B cell (primary cell): ENCODE measurements at regions not wholly inside any gene's neighbourhood (a gene's known extent, or its start where the extent isn't known, plus 50 kb on each side); places are given as distances from the start of the nearest gene placed in this dataset.

Experiments used
- ATAC-seq: fragments of 200-7000 bp; cut with Tn5 transposase; one replicate; pipeline ENCODE4 v1.10.0; 2021; ENCODE audit warnings: low read depth, mild to moderate bottlenecking, moderate number of reproducible peaks, moderate library complexity
- CTCF ChIA-PET: fragments of 350-600 bp; sonication (Branson Sonifier 250); formaldehyde crosslinking; loops from one replicate; lab custom pipeline; 2021; ENCODE audit warnings: antibody characterized with exemption, inconsistent platforms; lab: Charles Lee
- POLR2A ChIA-PET: fragments of 350-600 bp; sonication (Branson Sonifier 250); formaldehyde crosslinking; loops from one replicate; lab custom pipeline; 2021; ENCODE audit warnings: antibody characterized with exemption; lab: Charles Lee
- DNase-seq: peaks from one replicate; pipeline ENCODE4 v3.0.0; 2013
- H2AFZ ChIP-seq: 2 replicates; pipeline ENCODE4 v1.6.1; 2012; ENCODE audit warnings: mild to moderate bottlenecking, low read depth, low read length; ENCODE audit not compliant: insufficient read depth, poor library complexity, severe bottlenecking
- H3K27ac ChIP-seq, 2 donors: 1 replicate in 1 of 2; 2 replicates in 1 of 2; pipeline ENCODE4 v1.5.1; 2012 to 2013; ENCODE audit warnings: low read length in 2 of 2, mild to moderate bottlenecking in 2 of 2, moderate library complexity in 1 of 2
- H3K27me3 ChIP-seq, 4 experiments: fragments of 200-600 bp in 1 of 4; sonication (generic) in 1 of 4; replicated peaks in 1 of 4; 1 replicate in 2 of 4; 2 replicates in 2 of 4; pipeline versions ENCODE4 v1.6.1 to v1.7.0; 2013 to 2016; ENCODE audit warnings: low read length in 3 of 4, mild to moderate bottlenecking in 2 of 4, mixed read lengths in 1 of 4, moderate library complexity in 1 of 4; ENCODE audit not compliant: insufficient read depth in 4 of 4, control insufficient read depth in 3 of 4; ENCODE audit errors: control extremely low read depth in 1 of 4
- H3K36me3 ChIP-seq, 2 experiments: replicated peaks in 1 of 2; 1 replicate in 1 of 2; 2 replicates in 1 of 2; pipeline versions ENCODE4 v1.6.1 to v1.7.1; 2013; ENCODE audit warnings: low read length in 1 of 2; ENCODE audit not compliant: insufficient read depth in 2 of 2, control insufficient read depth in 1 of 2; ENCODE audit errors: control extremely low read depth in 1 of 2, extremely low read depth in 1 of 2
- H3K4me1 ChIP-seq, 2 donors: fragments of 200-600 bp in 1 of 2; sonication (generic) in 1 of 2; 1 replicate in 1 of 2; 2 replicates in 1 of 2; pipeline versions ENCODE4 v1.5.1 to v1.6.1; 2013 to 2017; ENCODE audit warnings: low read length in 2 of 2; ENCODE audit not compliant: control insufficient read depth in 2 of 2, insufficient read depth in 2 of 2
- H3K4me2 ChIP-seq: replicated peaks from 2 replicates; pipeline ENCODE3; 2012; ENCODE audit warnings: mild to moderate bottlenecking, low read depth, low read length; ENCODE audit not compliant: poor library complexity, severe bottlenecking
- H3K4me3 ChIP-seq, 5 experiments: fragments of 200-600 bp in 1 of 5; sonication (generic) in 1 of 5; 1 replicate in 3 of 5; 2 replicates in 2 of 5; pipeline versions ENCODE4 v1.5.1 to v1.7.0; 2011 to 2016; ENCODE audit warnings: low read length in 4 of 5, mild to moderate bottlenecking in 4 of 5, low read depth in 2 of 5, control low read depth in 1 of 5, moderate library complexity in 1 of 5; ENCODE audit not compliant: insufficient read depth in 1 of 5; ENCODE audit errors: control extremely low read depth in 1 of 5, extremely low read depth in 1 of 5
- H3K79me2 ChIP-seq: fragments of 200-600 bp; sonication (generic); one replicate; pipeline ENCODE4 v1.6.0; 2016; ENCODE audit warnings: low read length; ENCODE audit not compliant: control insufficient read depth, insufficient read depth
- H3K9ac ChIP-seq: fragments of 200-600 bp; sonication (generic); 2 replicates; pipeline ENCODE4 v1.6.1; 2017; ENCODE audit warnings: mild to moderate bottlenecking, low read length, moderate library complexity
- H3K9me3 ChIP-seq, 3 donors: one replicate each; pipeline versions ENCODE4 v1.6.1 to v1.7.1; 2013; ENCODE audit warnings: low read length in 2 of 3; ENCODE audit not compliant: control insufficient read depth in 2 of 3, insufficient read depth in 1 of 3; ENCODE audit errors: control extremely low read depth in 1 of 3
- H4K20me1 ChIP-seq: 2 replicates; pipeline ENCODE4 v1.6.0; 2012; ENCODE audit warnings: mild to moderate bottlenecking, low read length; ENCODE audit not compliant: insufficient read depth, control insufficient read depth, poor library complexity, severe bottlenecking
- H3K27ac Mint-ChIP-seq: one replicate; pipeline ENCODE4 v1.8.0; 2021; ENCODE audit warnings: mixed read lengths
- H3K27me3 Mint-ChIP-seq: one replicate; pipeline ENCODE4 v1.8.0; 2021; ENCODE audit warnings: mixed read lengths
- H3K4me1 Mint-ChIP-seq: one replicate; pipeline ENCODE4 v1.8.0; 2021; ENCODE audit warnings: mixed read lengths
- H3K4me3 Mint-ChIP-seq: one replicate; pipeline ENCODE4 v1.8.0; 2021; ENCODE audit warnings: mixed read lengths
- H3K9me3 Mint-ChIP-seq: one replicate; pipeline ENCODE4 v1.8.0; 2022; ENCODE audit warnings: mixed read lengths; ENCODE audit not compliant: insufficient read depth
- EZH2 ChIP-seq: IDR thresholded peaks from 2 replicates; pipeline ENCODE4 v1.6.1; 2012; ENCODE audit warnings: borderline replicate concordance, low read depth, mild to moderate bottlenecking, moderate library complexity, low read length; ENCODE audit not compliant: insufficient read depth, poor library complexity, severe bottlenecking
- WGBS: methylation state at CpG from one replicate; pipeline ENCODE4 v1.1.5; 2013; ENCODE audit warnings: missing lambda C conversion rate; ENCODE audit not compliant: insufficient coverage; 5-methylcytosine and 5-hydroxymethylcytosine counted together
- intact Hi-C: fragments of 100-400 bp; cut with micrococcal nuclease; formaldehyde crosslinking; loops from one replicate; pipeline ENCODE4 v1.10.0; 2022
- TF ChIP-seq, protein P1 (sequence below): fragments of 200-600 bp; IDR thresholded peaks from one replicate; pipeline ENCODE4 v1.8.0; 2022; ENCODE audit warnings: antibody characterized with exemption, mild to moderate bottlenecking

- Histone ChIP-seq H3K4me2 (no peak overlapping the region), H4K20me1 (no peaks in the 10 kb centered on the region), H3K9me3 (peaks cover 0 to 8% (median 0%) of the 10 kb centered on the region in 3 donors), H3K36me3 (no peaks in the 10 kb centered on the region), H3K4me3 (no peak overlapping the region), H3K79me2 (no peaks in the 10 kb centered on the region), H2AFZ (no peak overlapping the region), H3K27ac (no peak overlapping the region), H3K27me3 (no peaks in the 10 kb centered on the region), H3K4me1 (no peaks in the 10 kb centered on the region), H3K9ac (no peak overlapping the region)
- TF ChIP-seq, protein P1, sequence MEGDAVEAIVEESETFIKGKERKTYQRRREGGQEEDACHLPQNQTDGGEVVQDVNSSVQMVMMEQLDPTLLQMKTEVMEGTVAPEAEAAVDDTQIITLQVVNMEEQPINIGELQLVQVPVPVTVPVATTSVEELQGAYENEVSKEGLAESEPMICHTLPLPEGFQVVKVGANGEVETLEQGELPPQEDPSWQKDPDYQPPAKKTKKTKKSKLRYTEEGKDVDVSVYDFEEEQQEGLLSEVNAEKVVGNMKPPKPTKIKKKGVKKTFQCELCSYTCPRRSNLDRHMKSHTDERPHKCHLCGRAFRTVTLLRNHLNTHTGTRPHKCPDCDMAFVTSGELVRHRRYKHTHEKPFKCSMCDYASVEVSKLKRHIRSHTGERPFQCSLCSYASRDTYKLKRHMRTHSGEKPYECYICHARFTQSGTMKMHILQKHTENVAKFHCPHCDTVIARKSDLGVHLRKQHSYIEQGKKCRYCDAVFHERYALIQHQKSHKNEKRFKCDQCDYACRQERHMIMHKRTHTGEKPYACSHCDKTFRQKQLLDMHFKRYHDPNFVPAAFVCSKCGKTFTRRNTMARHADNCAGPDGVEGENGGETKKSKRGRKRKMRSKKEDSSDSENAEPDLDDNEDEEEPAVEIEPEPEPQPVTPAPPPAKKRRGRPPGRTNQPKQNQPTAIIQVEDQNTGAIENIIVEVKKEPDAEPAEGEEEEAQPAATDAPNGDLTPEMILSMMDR: no peak
- no peak for TF ChIP-seq EZH2
- H3K9me3 Mint-ChIP-seq: peaks cover 3% of the 10 kb centered on the region
- H3K27me3 Mint-ChIP-seq: no peaks in the 10 kb centered on the region
- 50% methylated on average over 1 of the region's 2 CpGs for WGBS
- no peak overlapping the region for H3K27ac Mint-ChIP-seq
- H3K4me3 Mint-ChIP-seq: no peak overlapping the region
- CTCF ChIA-PET: no interaction called here
- POLR2A ChIA-PET: no interaction called here
- DNase-seq (no peak), ATAC-seq (no peak)
- H3K4me1 Mint-ChIP-seq: no peaks in the 10 kb centered on the region
- intact Hi-C loops: no loop called here
Measured at GRCh38 chr17:53118948-53119347, 703.8 kb upstream of the KIF2B start.

- Histone ChIP-seq H3K27ac (no peak overlapping the region), H3K9ac (no peak overlapping the region), H3K27me3 (no peaks in the 10 kb centered on the region), H2AFZ (no peak overlapping the region), H3K36me3 (no peaks in the 10 kb centered on the region), H3K9me3 (peaks cover 0 to 2% (median 0%) of the 10 kb centered on the region in 3 donors), H4K20me1 (no peaks in the 10 kb centered on the region), H3K4me1 (no peaks in the 10 kb centered on the region), H3K4me2 (no peak overlapping the region), H3K79me2 (no peaks in the 10 kb centered on the region), H3K4me3 (no peak overlapping the region)
- POLR2A ChIA-PET: no interaction called here
- intact Hi-C loops: no loop called here
- Mint-ChIP-seq H3K4me3 (no peak overlapping the region), H3K9me3 (peaks cover 6% of the 10 kb centered on the region), H3K27ac (no peak overlapping the region), H3K4me1 (no peaks in the 10 kb centered on the region), H3K27me3 (no peaks in the 10 kb centered on the region)
- TF ChIP-seq, protein P1: no peak
- TF ChIP-seq EZH2: no peak
- ATAC-seq (no peak), DNase-seq (no peak)
- CTCF ChIA-PET: no interaction called here
Measured at GRCh38 chr17:53106886-53107285, 715.8 kb upstream of the KIF2B start.
